Hepatocyte (in vitro differentiated cells): ENCODE measurements at regions not wholly inside any gene's neighbourhood (a gene's known extent, or its start where the extent isn't known, plus 50 kb on each side); places are given as distances from the start of the nearest gene placed in this dataset.

Experiments
- DNase-seq: peaks from one replicate; pipeline ENCODE4 v3.0.0-alpha.2; 2016; ENCODE audit warnings: low spot score
- H2AFZ ChIP-seq: fragments of 200-600 bp; sonication (generic); 2 replicates; pipeline ENCODE4 v1.6.0; 2016; ENCODE audit warnings: antibody characterized with exemption, mild to moderate bottlenecking
- H3K27ac ChIP-seq: fragments of 200-600 bp; sonication (generic); 2 replicates; pipeline ENCODE4 v1.5.1; 2016; ENCODE audit warnings: mild to moderate bottlenecking
- H3K27me3 ChIP-seq: fragments of 200-600 bp; sonication (generic); 2 replicates; pipeline ENCODE4 v1.6.1; 2016
- H3K36me3 ChIP-seq: fragments of 200-600 bp; sonication (generic); replicated peaks from 2 replicates; pipeline ENCODE4 v1.5.1; 2016; ENCODE audit warnings: low read depth; ENCODE audit not compliant: insufficient read depth
- H3K4me1 ChIP-seq: fragments of 200-600 bp; sonication (generic); 2 replicates; pipeline ENCODE4 v1.5.1; 2016; ENCODE audit warnings: mild to moderate bottlenecking, moderate library complexity; ENCODE audit not compliant: insufficient read depth
- H3K4me2 ChIP-seq: fragments of 200-600 bp; sonication (generic); 2 replicates; pipeline ENCODE4 v1.6.0; 2016
- H3K4me3 ChIP-seq: fragments of 200-600 bp; sonication (generic); 2 replicates; pipeline ENCODE4 v1.5.1; 2016; ENCODE audit warnings: mild to moderate bottlenecking
- H3K79me2 ChIP-seq: fragments of 200-600 bp; sonication (generic); 2 replicates; pipeline ENCODE4 v1.6.0; 2017; ENCODE audit warnings: mild to moderate bottlenecking
- H3K9me2 ChIP-seq: fragments of 200-600 bp; sonication (generic); replicated peaks from 2 replicates; pipeline ENCODE4 v1.6.0; 2017; ENCODE audit warnings: mild to moderate bottlenecking; ENCODE audit not compliant: insufficient read depth
- H3K9me3 ChIP-seq: fragments of 200-600 bp; sonication (generic); 2 replicates; pipeline ENCODE4 v1.5.1; 2016; ENCODE audit warnings: low read depth, mild to moderate bottlenecking
- H4K20me1 ChIP-seq: fragments of 200-600 bp; sonication (generic); 2 replicates; pipeline ENCODE4 v1.6.0; 2016; ENCODE audit warnings: mild to moderate bottlenecking; ENCODE audit not compliant: insufficient read depth, poor library complexity, severe bottlenecking
- CTCF ChIP-seq: fragments of 200-600 bp; sonication (generic); IDR thresholded peaks from 2 replicates; pipeline ENCODE4 v1.5.1; 2016; ENCODE audit warnings: antibody characterized with exemption, mild to moderate bottlenecking; ENCODE audit not compliant: poor library complexity
- EZH2 ChIP-seq: fragments of 200-600 bp; sonication (generic); IDR thresholded peaks from 2 replicates; pipeline ENCODE4 v1.6.1; 2016; ENCODE audit warnings: antibody characterized with exemption, mild to moderate bottlenecking, borderline replicate concordance
- EZH2phosphoT487 ChIP-seq: fragments of 200-600 bp; sonication (generic); IDR thresholded peaks from one replicate; pipeline ENCODE4 v1.6.1; 2018; ENCODE audit warnings: antibody characterized with exemption, mild to moderate bottlenecking, low read depth, moderate library complexity; ENCODE audit not compliant: unreplicated experiment, severe bottlenecking
- WGBS: methylation state at CpG from one replicate; pipeline ENCODE4 v1.1.6; 2016; ENCODE audit warnings: low lambda C conversion rate; ENCODE audit errors: missing lambda C conversion rate; 5-methylcytosine and 5-hydroxymethylcytosine counted together

- no peaks in the 10 kb centered on the region for H3K36me3 ChIP-seq
- no peaks in the 10 kb centered on the region for H3K79me2 ChIP-seq
- no peak overlapping the region for H3K4me3 ChIP-seq
- H3K9me2 ChIP-seq = no peaks in the 10 kb centered on the region
- TF ChIP-seq CTCF (no peak), EZH2 (no peak), EZH2phosphoT487 (no peak)
- peak overlapping the region; percentile 83 for H3K27ac ChIP-seq
- no peaks in the 10 kb centered on the region for H4K20me1 ChIP-seq
- no peaks in the 10 kb centered on the region for H3K9me3 ChIP-seq
- H2AFZ ChIP-seq = no peak overlapping the region
- peak; percentile 40 for DNase-seq
- peak overlapping the region; percentile 29 for H3K4me2 ChIP-seq
- no peaks in the 10 kb centered on the region for H3K27me3 ChIP-seq
- H3K4me1 ChIP-seq = peaks cover 68% of the 10 kb centered on the region
Measured at GRCh38 chr1:48054232-48054631, 57.0 kb upstream of the TRABD2B start.

- 93% methylated on average over 1 of the region's 1 CpG for WGBS
- Histone ChIP-seq H3K4me1 (peaks cover 75% of the 10 kb centered on the region), H2AFZ (no peak overlapping the region), H4K20me1 (no peaks in the 10 kb centered on the region), H3K36me3 (no peaks in the 10 kb centered on the region), H3K79me2 (no peaks in the 10 kb centered on the region), H3K9me2 (no peaks in the 10 kb centered on the region), H3K4me3 (no peak overlapping the region), H3K9me3 (no peaks in the 10 kb centered on the region), H3K27ac (peak overlapping the region; percentile 65), H3K27me3 (no peaks in the 10 kb centered on the region), H3K4me2 (peak overlapping the region; percentile 50)
- TF ChIP-seq CTCF (no peak), EZH2 (no peak), EZH2phosphoT487 (no peak)
- DNase-seq = no peak
Measured at GRCh38 chr1:48052923-48053291, 55.7 kb upstream of the TRABD2B start.

- WGBS = 63% methylated on average over 5 of the region's 5 CpGs
- H2AFZ ChIP-seq = no peak overlapping the region
- H4K20me1 ChIP-seq = no peaks in the 10 kb centered on the region
- peak overlapping the region; percentile 65 for H3K27ac ChIP-seq
- no peaks in the 10 kb centered on the region for H3K27me3 ChIP-seq
- peak overlapping the region; percentile 50 for H3K4me2 ChIP-seq
- H3K4me1 ChIP-seq = peaks cover 75% of the 10 kb centered on the region
- no peaks in the 10 kb centered on the region for H3K9me2 ChIP-seq
- no peak for TF ChIP-seq CTCF
- no peak for TF ChIP-seq EZH2
- TF ChIP-seq EZH2phosphoT487 = no peak
- H3K36me3 ChIP-seq = no peaks in the 10 kb centered on the region
- H3K9me3 ChIP-seq = no peaks in the 10 kb centered on the region
- DNase-seq = no peak
- no peaks in the 10 kb centered on the region for H3K79me2 ChIP-seq
- H3K4me3 ChIP-seq = no peak overlapping the region
Measured at GRCh38 chr1:48051466-48052126, 54.4 kb upstream of the TRABD2B start.
